ENCODE measurements at regions not wholly inside any gene's neighbourhood (a gene's known extent, or its start where the extent isn't known, plus 50 kb on each side); places are given as distances from the start of the nearest gene placed in this dataset.

- TF ChIP-seq POLR2A (IDR thresholded peaks at IDR 0.05): no peak
- TF ChIP-seq, protein P1, sequence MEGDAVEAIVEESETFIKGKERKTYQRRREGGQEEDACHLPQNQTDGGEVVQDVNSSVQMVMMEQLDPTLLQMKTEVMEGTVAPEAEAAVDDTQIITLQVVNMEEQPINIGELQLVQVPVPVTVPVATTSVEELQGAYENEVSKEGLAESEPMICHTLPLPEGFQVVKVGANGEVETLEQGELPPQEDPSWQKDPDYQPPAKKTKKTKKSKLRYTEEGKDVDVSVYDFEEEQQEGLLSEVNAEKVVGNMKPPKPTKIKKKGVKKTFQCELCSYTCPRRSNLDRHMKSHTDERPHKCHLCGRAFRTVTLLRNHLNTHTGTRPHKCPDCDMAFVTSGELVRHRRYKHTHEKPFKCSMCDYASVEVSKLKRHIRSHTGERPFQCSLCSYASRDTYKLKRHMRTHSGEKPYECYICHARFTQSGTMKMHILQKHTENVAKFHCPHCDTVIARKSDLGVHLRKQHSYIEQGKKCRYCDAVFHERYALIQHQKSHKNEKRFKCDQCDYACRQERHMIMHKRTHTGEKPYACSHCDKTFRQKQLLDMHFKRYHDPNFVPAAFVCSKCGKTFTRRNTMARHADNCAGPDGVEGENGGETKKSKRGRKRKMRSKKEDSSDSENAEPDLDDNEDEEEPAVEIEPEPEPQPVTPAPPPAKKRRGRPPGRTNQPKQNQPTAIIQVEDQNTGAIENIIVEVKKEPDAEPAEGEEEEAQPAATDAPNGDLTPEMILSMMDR (IDR thresholded peaks at IDR 0.05): no peak
- Histone ChIP-seq H3K4me3 (no peak overlapping the region), H3K4me1 (no peaks in the 10 kb centered on the region), H3K27ac (no peak overlapping the region), H3K36me3 (no peaks in the 10 kb centered on the region), H3K27me3 (no peaks in the 10 kb centered on the region), H3K9me3 (no peaks in the 10 kb centered on the region)
- 47 to 57% methylated on average over 3 of the region's 3 CpGs for WGBS, 2 donors
- intact Hi-C loops (cut with DNase I): no loop called here
- DNase-seq: no peak
Observed at GRCh38 chr17:12489325-12489724, 176.4 kb upstream of the MYOCD start.

- Histone ChIP-seq H3K4me3 (no peak overlapping the region), H3K27ac (no peak overlapping the region), H3K27me3 (no peaks in the 10 kb centered on the region), H3K4me1 (no peaks in the 10 kb centered on the region), H3K36me3 (no peaks in the 10 kb centered on the region), H3K9me3 (no peaks in the 10 kb centered on the region)
- 39 to 40% methylated on average over 3 of the region's 3 CpGs for WGBS, 2 donors
- intact Hi-C loops (cut with DNase I): no loop called here
- no peak for DNase-seq
- TF ChIP-seq POLR2A (IDR thresholded peaks at IDR 0.05): no peak
- TF ChIP-seq, protein P1 (IDR thresholded peaks at IDR 0.05): no peak
Observed at GRCh38 chr17:12492450-12492849, 173.2 kb upstream of the MYOCD start.

DNA sequence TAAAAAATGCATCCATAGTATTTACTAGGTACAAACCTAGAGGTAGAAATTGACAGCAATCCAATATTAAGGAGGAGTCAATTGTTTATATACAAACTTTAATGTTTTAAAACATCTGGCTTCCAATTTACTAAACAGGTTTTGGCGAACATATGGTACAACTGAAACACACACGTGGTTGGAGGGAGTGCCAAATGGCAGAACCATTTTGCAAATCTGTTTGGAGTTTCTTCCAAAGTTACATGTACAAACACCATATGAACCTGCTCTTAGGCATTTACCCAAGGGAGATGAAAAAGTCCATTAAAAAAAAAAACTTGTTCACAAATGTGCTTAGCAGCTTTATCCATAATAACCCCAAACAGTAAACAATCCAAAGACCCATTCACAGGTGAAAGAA is 159.8 kb upstream of the MYOCD start:
- TF ChIP-seq, protein P1 (IDR thresholded peaks at IDR 0.05): no peak
- TF ChIP-seq POLR2A (IDR thresholded peaks at IDR 0.05): no peak
- no peaks in the 10 kb centered on the region for H3K4me1 ChIP-seq
- H3K4me3 ChIP-seq: no peak overlapping the region
- intact Hi-C loops (cut with DNase I): no loop called here
- H3K9me3 ChIP-seq: no peaks in the 10 kb centered on the region
- WGBS, 2 donors: 58 to 65% methylated on average over 2 of the region's 2 CpGs
- no peaks in the 10 kb centered on the region for H3K36me3 ChIP-seq
- H3K27ac ChIP-seq: no peak overlapping the region
- no peaks in the 10 kb centered on the region for H3K27me3 ChIP-seq
- no peak for DNase-seq

DNA sequence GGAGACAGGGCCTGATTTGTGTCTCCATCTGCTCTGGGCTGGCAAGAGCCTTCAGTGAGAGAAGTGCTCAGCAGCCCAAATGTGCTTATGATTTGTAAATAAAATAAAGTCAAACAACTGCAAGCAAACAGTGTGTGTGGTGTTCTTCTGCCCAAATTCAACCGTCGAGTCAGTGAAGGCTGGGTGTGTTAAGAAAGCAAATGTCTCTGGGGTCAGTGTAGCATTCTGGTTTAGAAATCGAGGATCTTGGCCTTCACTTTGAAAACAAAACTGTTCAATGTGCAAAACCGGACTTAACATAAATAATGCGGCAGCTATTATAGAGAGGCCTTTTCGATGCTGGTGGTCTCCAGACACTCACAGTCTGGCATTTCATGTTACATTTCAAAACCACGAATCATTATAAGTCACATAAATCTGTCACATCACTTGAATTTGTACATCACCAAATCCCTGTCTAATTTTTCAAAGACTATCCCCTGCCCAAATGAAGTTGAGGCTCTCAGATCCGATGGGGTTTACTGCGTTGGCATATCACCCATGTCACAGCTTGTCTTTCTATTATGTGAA is 158.6 kb upstream of the MYOCD start:
- Histone ChIP-seq H3K4me3 (no peak overlapping the region), H3K4me1 (no peaks in the 10 kb centered on the region), H3K27me3 (no peaks in the 10 kb centered on the region), H3K27ac (no peak overlapping the region), H3K9me3 (no peaks in the 10 kb centered on the region), H3K36me3 (no peaks in the 10 kb centered on the region)
- DNase-seq: no peak
- intact Hi-C loops (cut with DNase I): no loop called here
- TF ChIP-seq, protein P1 (IDR thresholded peaks at IDR 0.05): no peak
- TF ChIP-seq POLR2A (IDR thresholded peaks at IDR 0.05): no peak
- WGBS, 2 donors: 60 to 61% methylated on average over 9 of the region's 9 CpGs

DNA sequence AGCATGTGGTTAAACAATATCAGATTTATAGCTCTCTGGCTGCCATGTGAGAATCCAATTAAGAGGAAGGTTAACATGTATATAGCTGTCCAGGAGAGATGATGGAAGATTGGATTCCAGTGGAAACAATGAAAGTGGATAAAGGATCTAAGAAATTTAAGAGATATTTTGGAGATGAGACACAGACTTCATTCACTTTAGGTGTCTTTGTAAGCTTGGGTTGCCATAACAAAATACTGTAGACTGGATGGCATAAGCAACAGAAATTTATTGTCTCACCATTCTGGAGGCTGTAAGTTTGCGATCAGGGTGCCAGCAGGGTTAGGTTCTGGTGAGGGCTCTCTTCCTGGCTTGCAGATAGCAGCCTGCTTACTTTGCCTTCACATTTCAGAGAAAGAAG is 155.9 kb upstream of the MYOCD start:
- Histone ChIP-seq H3K27ac (no peak overlapping the region), H3K27me3 (no peaks in the 10 kb centered on the region), H3K4me3 (no peak overlapping the region), H3K9me3 (no peaks in the 10 kb centered on the region), H3K36me3 (no peaks in the 10 kb centered on the region), H3K4me1 (no peaks in the 10 kb centered on the region)
- TF ChIP-seq, protein P1 (IDR thresholded peaks at IDR 0.05): no peak
- TF ChIP-seq POLR2A (IDR thresholded peaks at IDR 0.05): no peak
- intact Hi-C loops (cut with DNase I): no loop called here
- no peak for DNase-seq
- 73 to 79% methylated on average over 1 of the region's 1 CpG for WGBS, 2 donors
